Type B pancreatic cell (in vitro differentiated cells): ENCODE measurements at regions not wholly inside any gene's neighbourhood (a gene's known extent, or its start where the extent isn't known, plus 50 kb on each side); places are given as distances from the start of the nearest gene placed in this dataset.

Source experiments
- DNase-seq: peaks from one replicate; pipeline ENCODE4 v3.0.0; 2021; ENCODE audit warnings: mixed read lengths; ENCODE audit not compliant: unreplicated experiment; ENCODE audit errors: extremely low spot score
- H3K27ac Mint-ChIP-seq: 2 replicates; pipeline ENCODE4 v1.8.0; 2021; ENCODE audit warnings: mild to moderate bottlenecking, mixed read lengths
- H3K27me3 Mint-ChIP-seq: 2 replicates; pipeline ENCODE4 v1.8.0; 2021; ENCODE audit warnings: mixed read lengths
- H3K36me3 Mint-ChIP-seq: 2 replicates; pipeline ENCODE4 v1.8.0; 2021; ENCODE audit warnings: mixed read lengths
- H3K4me1 Mint-ChIP-seq: one replicate; pipeline ENCODE4 v1.8.0; 2021; ENCODE audit warnings: mixed read lengths; ENCODE audit not compliant: unreplicated experiment
- H3K4me3 Mint-ChIP-seq: 2 replicates; pipeline ENCODE4 v1.8.0; 2021; ENCODE audit warnings: mild to moderate bottlenecking, mixed read lengths
- H3K9me3 Mint-ChIP-seq: 2 replicates; pipeline ENCODE4 v1.8.0; 2021; ENCODE audit warnings: mixed read lengths
- CTCF ChIP-seq: fragments of 200-600 bp; sonication (generic); conservative IDR thresholded peaks from 2 replicates; pipeline ENCODE4 v1.5.0; 2021; ENCODE audit warnings: antibody characterized with exemption, mild to moderate bottlenecking

GRCh38 chr20:57061051-57061900, 205.2 kb downstream of the BMP7 start:
- TF ChIP-seq CTCF, result peak; percentile 81

GRCh38 chr20:57062241-57062640, 204.2 kb downstream of the BMP7 start:
- Mint-ChIP-seq H3K27me3 (peaks cover 36% of the 10 kb centered on the region), H3K4me1 (peaks cover 29% of the 10 kb centered on the region), H3K36me3 (no peaks in the 10 kb centered on the region), H3K9me3 (no peaks in the 10 kb centered on the region), H3K27ac (no peak overlapping the region), H3K4me3 (no peak overlapping the region)
- TF ChIP-seq CTCF, result no peak
- DNase-seq, result no peak

More at GRCh38 chr20:57061051-57061900, 205.2 kb downstream of the BMP7 start:
- H3K27ac Mint-ChIP-seq, result no peak overlapping the region
- H3K4me1 Mint-ChIP-seq, result peaks cover 24% of the 10 kb centered on the region
- no peaks in the 10 kb centered on the region for H3K36me3 Mint-ChIP-seq
- no peaks in the 10 kb centered on the region for H3K9me3 Mint-ChIP-seq
- peaks cover 32% of the 10 kb centered on the region for H3K27me3 Mint-ChIP-seq
- H3K4me3 Mint-ChIP-seq, result no peak overlapping the region
- DNase-seq, result no peak

GRCh38 chr20:57062696-57063270, 203.7 kb downstream of the BMP7 start:
- Mint-ChIP-seq H3K4me3 (no peak overlapping the region), H3K27me3 (peaks cover 37% of the 10 kb centered on the region), H3K27ac (no peak overlapping the region), H3K9me3 (no peaks in the 10 kb centered on the region), H3K4me1 (peaks cover 29% of the 10 kb centered on the region), H3K36me3 (no peaks in the 10 kb centered on the region)
- no peak for DNase-seq
- TF ChIP-seq CTCF, result no peak

- DNase-seq, result no peak
- Mint-ChIP-seq H3K27ac (no peak overlapping the region), H3K9me3 (no peaks in the 10 kb centered on the region), H3K4me1 (peaks cover 29% of the 10 kb centered on the region), H3K36me3 (no peaks in the 10 kb centered on the region), H3K4me3 (no peak overlapping the region), H3K27me3 (peaks cover 42% of the 10 kb centered on the region)
- TF ChIP-seq CTCF, result no peak
These were observed 201.6 kb downstream of the BMP7 start for GRCh38 chr20:57064836-57065235.

- Mint-ChIP-seq H3K27ac (no peak overlapping the region), H3K36me3 (no peaks in the 10 kb centered on the region), H3K4me3 (no peak overlapping the region), H3K9me3 (no peaks in the 10 kb centered on the region), H3K4me1 (peaks cover 26% of the 10 kb centered on the region), H3K27me3 (peaks cover 39% of the 10 kb centered on the region)
- no peak for DNase-seq
- no peak for TF ChIP-seq CTCF
These were observed 200.8 kb downstream of the BMP7 start for GRCh38 chr20:57065646-57066045.
